GM10266 (cell line): ENCODE measurements at regions not wholly inside any gene's neighbourhood (a gene's known extent, or its start where the extent isn't known, plus 50 kb on each side); places are given as distances from the start of the nearest gene placed in this dataset.

ENCODE experiments used
- DNase-seq: peaks from one replicate; pipeline ENCODE4 v3.0.0; 2012; ENCODE audit errors: extremely low spot score
- CTCF ChIP-seq: IDR thresholded peaks from 2 replicates; pipeline ENCODE4 v1.5.1; 2012; ENCODE audit warnings: mild to moderate bottlenecking, low read depth; ENCODE audit not compliant: control insufficient read depth, insufficient read depth; ENCODE audit errors: missing control alignments

- TF ChIP-seq CTCF, result no peak
- DNase-seq, result no peak
These were observed 489.2 kb downstream of the KDM4C start for GRCh38 chr9:7246917-7247522.

- DNase-seq, result no peak
- no peak for TF ChIP-seq CTCF
These were observed 488.3 kb downstream of the KDM4C start for GRCh38 chr9:7245976-7246580.

- TF ChIP-seq CTCF, result no peak
- no peak for DNase-seq
These were observed 486.1 kb downstream of the KDM4C start for GRCh38 chr9:7243838-7244237.

GRCh38 chr9:7242126-7242525, 484.4 kb downstream of the KDM4C start:
- DNase-seq, result no peak
- TF ChIP-seq CTCF, result no peak

GRCh38 chr9:7241694-7242093, 483.9 kb downstream of the KDM4C start:
- TF ChIP-seq CTCF, result no peak
- no peak for DNase-seq

GRCh38 chr9:7240569-7241311, 483.0 kb downstream of the KDM4C start:
- DNase-seq, result no peak
- no peak for TF ChIP-seq CTCF

GRCh38 chr9:7239708-7240107, 481.9 kb downstream of the KDM4C start:
- DNase-seq, result no peak
- no peak for TF ChIP-seq CTCF
